HEK293T (cell line): ENCODE measurements at regions not wholly inside any gene's neighbourhood (a gene's known extent, or its start where the extent isn't known, plus 50 kb on each side); places are given as distances from the start of the nearest gene placed in this dataset.

Experiments
- ARNT ChIP-seq: fragments of 450-650 bp; IDR thresholded peaks from 2 replicates; pipeline ENCODE4 v1.6.1; 2017; ENCODE audit warnings: mild to moderate bottlenecking
- BHLHE40 ChIP-seq: fragments of 450-650 bp; IDR thresholded peaks from 2 replicates; pipeline ENCODE4 v1.6.1; 2016; ENCODE audit warnings: mild to moderate bottlenecking, moderate library complexity, borderline replicate concordance
- CTBP1 ChIP-seq: fragments of 450-650 bp; IDR thresholded peaks from 2 replicates; pipeline ENCODE4 v1.6.1; 2016; ENCODE audit warnings: borderline replicate concordance
- FOXA1 ChIP-seq: fragments of 450-650 bp; IDR thresholded peaks from 2 replicates; pipeline ENCODE4 v1.6.1; 2016; ENCODE audit warnings: mild to moderate bottlenecking
- FOXM1 ChIP-seq: fragments of 450-650 bp; IDR thresholded peaks from 2 replicates; pipeline ENCODE4 v1.6.1; 2017; ENCODE audit warnings: mild to moderate bottlenecking, borderline replicate concordance
- HDGF ChIP-seq: fragments of 450-650 bp; IDR thresholded peaks from 2 replicates; pipeline ENCODE4 v1.6.1; 2017; ENCODE audit warnings: antibody characterized with exemption, borderline replicate concordance
- NFRKB ChIP-seq: fragments of 450-650 bp; IDR thresholded peaks from 2 replicates; pipeline ENCODE4 v1.6.1; 2016; ENCODE audit warnings: mild to moderate bottlenecking, moderate library complexity
- PKNOX1 ChIP-seq: fragments of 450-650 bp; IDR thresholded peaks from 2 replicates; pipeline ENCODE4 v1.6.1; 2016
- SP1 ChIP-seq: fragments of 450-650 bp; IDR thresholded peaks from 2 replicates; pipeline ENCODE4 v1.6.1; 2017
- SUZ12 ChIP-seq: fragments of 450-650 bp; IDR thresholded peaks from 2 replicates; pipeline ENCODE4 v1.6.1; 2016; ENCODE audit warnings: mild to moderate bottlenecking
- TARDBP ChIP-seq: fragments of 450-650 bp; IDR thresholded peaks from 2 replicates; pipeline ENCODE4 v1.6.1; 2016
- ZNF384 ChIP-seq: fragments of 450-650 bp; IDR thresholded peaks from 2 replicates; pipeline ENCODE4 v1.6.1; 2016

- TF ChIP-seq BHLHE40 (no peak), ZNF384 (no peak), SUZ12 (no peak), CTBP1 (no peak), NFRKB (no peak), SP1 (no peak), ARNT (no peak), FOXM1 (no peak), TARDBP (no peak), HDGF (no peak), FOXA1 (no peak), PKNOX1 (no peak)
Observed at GRCh38 chr5:21143686-21144085, 1155.7 kb upstream of the CDH18 start.
